ENCODE measurements at regions not wholly inside any gene's neighbourhood (a gene's known extent, or its start where the extent isn't known, plus 50 kb on each side); places are given as distances from the start of the nearest gene placed in this dataset.
"Not testable (repeated sequence)": the region's sequence is repeated elsewhere in the genome, so short reads cannot be mapped to it uniquely, and the experiment has no call there.

- DNase-seq (peak in 1 of 4 donors; percentile 57), ATAC-seq (no peak)
- intact Hi-C loops (cut with DNase I) = no loop called here
- Histone ChIP-seq H3K4me3 (no peak overlapping the region), H3K27ac (no peak overlapping the region), H3K4me1 (no peaks in the 10 kb centered on the region), H3K36me3 (no peaks in the 10 kb centered on the region), H3K27me3 (no peaks in the 10 kb centered on the region), H3K9me3 (peaks cover 0 to 47% of the 10 kb centered on the region in 2 donors)
- TF ChIP-seq CTCF (IDR thresholded peaks at IDR 0.05) = no peak
These were observed 1343.6 kb downstream of the TP53TG3F start for GRCh38 chr16:34802848-34803599.

- Histone ChIP-seq H3K9me3 (peaks cover 0 to 56% of the 10 kb centered on the region in 2 donors), H3K27me3 (no peaks in the 10 kb centered on the region), H3K36me3 (no peaks in the 10 kb centered on the region), H3K4me1 (no peaks in the 10 kb centered on the region), H3K4me3 (no peak overlapping the region), H3K27ac (no peak overlapping the region)
- DNase-seq (peak in 1 of 4 donors; percentile 72), ATAC-seq (no peak)
- no peak for TF ChIP-seq CTCF (IDR thresholded peaks at IDR 0.05)
- intact Hi-C loops (cut with DNase I) = no loop called here
These were observed 1344.4 kb downstream of the TP53TG3F start for GRCh38 chr16:34803683-34804416.

- H3K4me3 ChIP-seq; H3K27me3 ChIP-seq; DNase-seq; H3K27ac ChIP-seq; H3K36me3 ChIP-seq; intact Hi-C loops (cut with DNase I); H3K4me1 ChIP-seq; ATAC-seq: not testable (repeated sequence)
- peaks cover 0 to 72% of the 10 kb centered on the region in 2 donors for H3K9me3 ChIP-seq
These were observed 1347.7 kb downstream of the TP53TG3F start for GRCh38 chr16:34806992-34807644.

- DNase-seq; H3K36me3 ChIP-seq; H3K27ac ChIP-seq; H3K4me1 ChIP-seq; intact Hi-C loops (cut with DNase I); H3K27me3 ChIP-seq; ATAC-seq; H3K4me3 ChIP-seq: not testable (repeated sequence)
- peaks cover 0 to 68% of the 10 kb centered on the region in 2 donors for H3K9me3 ChIP-seq
These were observed 1348.4 kb downstream of the TP53TG3F start for GRCh38 chr16:34807844-34808243.

GRCh38 chr16:34808530-34808929, 1349.1 kb downstream of the TP53TG3F start:
- peaks cover 0 to 63% of the 10 kb centered on the region in 2 donors for H3K9me3 ChIP-seq

More at GRCh38 chr16:34808530-34808929, 1349.1 kb downstream of the TP53TG3F start:
- H3K27me3 ChIP-seq; H3K27ac ChIP-seq; H3K4me3 ChIP-seq; H3K4me1 ChIP-seq; ATAC-seq; H3K36me3 ChIP-seq; DNase-seq; intact Hi-C loops (cut with DNase I): not testable (repeated sequence)

All from left lung (tissue), 4 donors.